AG04449 (cell line): ENCODE measurements at regions not wholly inside any gene's neighbourhood (a gene's known extent, or its start where the extent isn't known, plus 50 kb on each side); places are given as distances from the start of the nearest gene placed in this dataset.
"Not testable (repeated sequence)": the region's sequence is repeated elsewhere in the genome, so short reads cannot be mapped to it uniquely, and the experiment has no call there.

Experiments
- CTCF ChIA-PET: fragments of 350-600 bp; formaldehyde crosslinking; extraction: SDS; loops from one replicate; lab custom pipeline; 2021; ENCODE audit warnings: antibody characterized with exemption; lab: Yijun Ruan, JAX
- POLR2A ChIA-PET: fragments of 400-600, 350-600 bp; formaldehyde crosslinking; extraction: SDS; loops from one replicate; lab custom pipeline; 2020; ENCODE audit warnings: antibody characterized with exemption, inconsistent platforms; lab: Yijun Ruan, JAX
- DNase-seq: peaks from one replicate; pipeline ENCODE4 v3.0.0-alpha.2; 2010; ENCODE audit warnings: low read depth, low spot score
- H3K4me3 ChIP-seq: 2 replicates; pipeline ENCODE4 v1.5.1; 2011; ENCODE audit warnings: low read depth, mild to moderate bottlenecking, control low read depth, low read length
- CTCF ChIP-seq: IDR thresholded peaks from one replicate; pipeline ENCODE4 v1.5.1; 2011; ENCODE audit warnings: mild to moderate bottlenecking, moderate library complexity, low read length, control low read depth, inconsistent platforms; ENCODE audit not compliant: insufficient read depth; ENCODE audit errors: missing control alignments

DNA sequence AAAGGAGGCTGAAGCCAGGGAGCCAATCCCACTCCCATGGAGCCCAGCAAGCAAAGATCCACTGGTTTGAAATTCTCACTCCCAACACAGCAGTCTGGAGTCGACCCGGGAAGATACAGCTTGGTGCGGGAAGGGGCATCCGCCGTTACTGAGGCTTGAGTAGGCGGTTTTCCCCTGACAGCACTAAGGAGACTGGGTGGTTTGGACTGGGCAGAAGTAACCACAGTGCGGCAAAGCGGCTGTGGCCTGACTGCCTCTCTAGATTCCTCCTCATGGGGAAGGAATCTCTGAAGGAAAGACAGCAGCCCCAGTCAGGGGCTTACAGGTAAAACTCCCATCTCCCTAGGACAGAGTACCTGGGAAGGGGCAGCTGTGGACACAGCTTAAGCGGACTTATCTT, 261.6 kb upstream of the KYNU start:
- POLR2A ChIA-PET, result no interaction called here
- no peak for DNase-seq
- CTCF ChIA-PET, result no interaction called here
- H3K4me3 ChIP-seq, result no peak overlapping the region
- TF ChIP-seq CTCF, result no peak

- DNase-seq, H3K4me3 ChIP-seq, CTCF ChIA-PET, POLR2A ChIA-PET: not testable (repeated sequence)
Observed at GRCh38 chr2:142613193-142613592, 264.3 kb upstream of the KYNU start.

GRCh38 chr2:142605421-142605820, 272.0 kb upstream of the KYNU start:
- CTCF ChIA-PET, result no interaction called here
- TF ChIP-seq CTCF, result no peak
- H3K4me3 ChIP-seq, result no peak overlapping the region
- no peak for DNase-seq
- POLR2A ChIA-PET, result no interaction called here

- no peak for TF ChIP-seq CTCF
- no peak for DNase-seq
- H3K4me3 ChIP-seq, result no peak overlapping the region
- CTCF ChIA-PET, result no interaction called here
- POLR2A ChIA-PET, result interaction anchor here (0.6 kb wide), 1 partner anchor 13 kb away, joined by 3 read pairs; no protein-coding TSS in a partner anchor
Observed at GRCh38 chr2:142603759-142604158, 273.7 kb upstream of the KYNU start.

GRCh38 chr2:142602418-142602989, 275.0 kb upstream of the KYNU start:
- ChIA-PET CTCF (no interaction called here), POLR2A (no interaction called here)
- no peak overlapping the region for H3K4me3 ChIP-seq
- DNase-seq, result no peak
- TF ChIP-seq CTCF, result no peak

GRCh38 chr2:142601794-142602193, 275.7 kb upstream of the KYNU start:
- POLR2A ChIA-PET, result no interaction called here
- no peak for DNase-seq
- CTCF ChIA-PET, result no interaction called here
- H3K4me3 ChIP-seq, result no peak overlapping the region
- no peak for TF ChIP-seq CTCF

DNA sequence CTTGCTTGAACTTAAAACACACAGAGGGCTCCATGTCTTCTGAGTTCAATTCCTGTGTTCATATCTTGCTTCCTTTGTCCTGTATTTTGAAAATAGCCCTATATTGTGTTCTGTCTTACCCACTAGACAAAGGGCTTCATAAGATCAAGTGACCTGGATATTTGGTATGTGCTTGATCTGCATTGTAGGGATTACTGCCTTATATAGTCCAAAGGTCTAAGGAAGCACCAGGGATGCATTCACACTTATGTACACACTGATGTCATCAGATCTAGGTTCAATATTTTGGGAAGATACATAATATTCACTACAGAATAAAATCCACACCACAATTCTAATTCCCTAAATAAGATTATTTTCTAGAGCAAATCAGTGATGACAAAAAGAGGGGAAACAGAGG, 278.0 kb upstream of the KYNU start:
- DNase-seq, result no peak
- H3K4me3 ChIP-seq, result no peak overlapping the region

More for the DNA sequence above, 278.0 kb upstream of the KYNU start:
- no peak for TF ChIP-seq CTCF
- ChIA-PET POLR2A (no interaction called here), CTCF (no interaction called here)
